Stimulated activated CD8-positive, alpha-beta memory T cell treated with anti-CD3 and anti-CD28 coated beads, Interleukin-2, amount 100 ng/mL, for 48 hours (primary cell): ENCODE measurements at regions not wholly inside any gene's neighbourhood (a gene's known extent, or its start where the extent isn't known, plus 50 kb on each side); places are given as distances from the start of the nearest gene placed in this dataset.

Source experiments
- DNase-seq, 2 donors: peaks; one replicate each; pipeline ENCODE4 v3.0.0-alpha.2; 2020; ENCODE audit warnings: low read depth in 2 of 2

DNA sequence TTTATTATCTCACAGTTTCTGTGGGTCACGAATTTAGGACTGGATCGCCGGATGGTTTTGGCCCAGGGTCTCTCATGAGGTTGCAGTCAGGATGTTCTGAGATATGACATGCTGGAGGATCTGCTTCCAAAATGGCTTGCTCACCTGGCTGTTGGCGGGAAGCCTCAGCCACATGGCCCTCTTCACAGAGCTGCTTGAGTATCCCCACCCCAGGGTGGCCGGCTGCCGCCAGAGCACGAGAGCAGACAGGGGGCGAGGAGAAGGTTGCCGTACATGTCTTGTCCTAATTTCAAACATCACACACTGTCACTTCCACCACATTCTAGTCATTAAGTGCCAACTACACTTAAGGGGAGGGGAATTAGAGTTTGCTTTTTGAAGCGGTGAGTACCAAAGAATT lies 365.8 kb downstream of the FGFR2 start:
- no peak for DNase-seq

DNA sequence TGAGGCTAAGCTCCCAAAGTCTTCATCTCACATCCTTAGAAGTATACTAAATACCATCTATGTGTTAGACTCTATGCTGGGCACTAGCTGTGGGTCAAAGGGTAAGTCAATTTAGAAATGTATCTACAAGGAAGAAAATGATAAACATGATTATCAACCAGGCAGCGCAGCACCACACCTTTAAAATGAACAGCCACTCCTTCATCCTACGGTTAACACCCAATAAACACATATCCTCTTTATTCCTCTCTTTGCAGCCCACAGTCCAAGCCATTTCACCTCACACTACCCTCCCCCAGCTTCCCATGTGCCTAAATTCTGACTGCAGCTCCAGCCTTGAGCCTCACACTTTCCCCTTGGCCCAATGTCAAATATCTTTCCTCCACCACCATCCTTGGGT lies 362.6 kb downstream of the FGFR2 start:
- no peak for DNase-seq

- no peak for DNase-seq
These were observed 361.6 kb downstream of the FGFR2 start for GRCh38 chr10:121236621-121237020.

GRCh38 chr10:121237718-121238117 lies 360.5 kb downstream of the FGFR2 start:
- DNase-seq: no peak

DNA sequence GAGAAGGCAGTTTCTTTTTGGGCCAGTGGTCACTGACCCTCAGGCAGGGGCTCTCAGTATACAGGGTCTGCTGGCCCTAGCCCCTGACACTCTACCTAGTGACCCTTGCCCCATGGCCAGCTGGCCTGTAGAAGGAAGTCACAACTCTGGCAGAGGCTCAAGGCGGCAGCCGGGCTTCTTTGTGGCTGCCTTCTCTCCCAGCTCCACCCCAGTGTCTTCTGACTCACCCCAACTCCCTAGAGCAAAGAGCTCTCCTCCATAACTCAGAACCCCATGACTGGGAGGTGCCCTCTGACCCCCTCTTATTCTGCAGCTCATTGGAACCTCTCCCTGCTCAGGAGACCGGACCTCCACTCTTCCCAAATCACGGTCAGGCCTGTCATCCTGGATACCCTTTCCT lies 358.2 kb downstream of the FGFR2 start:
- no peak for DNase-seq

- no peak for DNase-seq
These were observed 357.7 kb downstream of the FGFR2 start for GRCh38 chr10:121240556-121240955.

- no peak for DNase-seq
These were observed 356.9 kb downstream of the FGFR2 start for GRCh38 chr10:121241337-121241736.

GRCh38 chr10:121242741-121243608 lies 355.3 kb downstream of the FGFR2 start:
- DNase-seq: no peak

DNA sequence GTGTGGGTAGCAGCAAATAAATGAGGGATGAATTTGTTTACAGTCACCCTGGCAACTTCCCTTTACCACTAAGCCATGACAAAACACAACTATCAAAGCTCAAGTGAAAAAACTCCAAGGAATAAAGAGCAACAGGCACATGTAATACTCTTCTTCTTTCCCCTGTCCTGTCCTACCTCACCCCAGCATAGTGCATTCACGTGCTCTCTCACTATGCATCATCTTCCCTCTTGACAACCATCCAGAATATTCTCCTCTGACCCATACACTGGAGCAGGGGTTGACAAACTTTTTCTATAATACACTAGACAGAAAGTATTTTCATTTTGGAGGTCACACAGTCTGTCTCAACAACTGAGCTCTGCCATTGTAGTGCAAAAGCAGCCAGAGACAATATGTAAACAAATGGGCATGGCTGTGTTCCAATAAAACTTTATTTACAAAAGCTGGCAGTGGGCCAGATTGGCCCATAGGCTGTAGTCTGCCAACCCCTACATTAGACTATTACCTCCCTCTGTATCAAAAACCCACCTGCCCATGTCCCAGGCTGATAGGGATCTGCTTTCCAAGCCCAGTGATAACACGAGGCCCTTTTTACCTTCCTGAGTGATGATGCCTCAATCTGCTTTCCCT lies 354.5 kb downstream of the FGFR2 start:
- DNase-seq: no peak

DNA sequence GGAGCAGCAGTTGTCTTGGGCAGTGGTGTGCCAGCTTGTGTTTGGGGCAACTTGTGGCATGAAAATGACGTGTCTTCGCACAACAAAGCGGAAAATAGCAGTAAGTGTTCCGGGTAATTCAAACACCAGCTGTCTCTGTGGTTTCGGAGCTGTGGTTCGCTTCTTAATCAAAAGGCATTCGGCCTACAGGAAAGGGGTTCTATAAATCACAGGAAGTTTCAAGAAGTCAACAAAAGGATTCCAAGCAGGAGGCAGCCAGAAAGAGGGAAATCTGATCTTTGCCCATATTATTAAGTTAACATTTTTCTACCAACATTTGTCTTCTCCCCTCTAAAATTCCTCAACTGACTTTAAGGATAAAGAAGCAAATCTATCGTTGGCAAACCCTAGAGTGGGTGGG lies 353.4 kb downstream of the FGFR2 start:
- DNase-seq: no peak

GRCh38 chr10:121245754-121246153 lies 352.5 kb downstream of the FGFR2 start:
- no peak for DNase-seq

DNA sequence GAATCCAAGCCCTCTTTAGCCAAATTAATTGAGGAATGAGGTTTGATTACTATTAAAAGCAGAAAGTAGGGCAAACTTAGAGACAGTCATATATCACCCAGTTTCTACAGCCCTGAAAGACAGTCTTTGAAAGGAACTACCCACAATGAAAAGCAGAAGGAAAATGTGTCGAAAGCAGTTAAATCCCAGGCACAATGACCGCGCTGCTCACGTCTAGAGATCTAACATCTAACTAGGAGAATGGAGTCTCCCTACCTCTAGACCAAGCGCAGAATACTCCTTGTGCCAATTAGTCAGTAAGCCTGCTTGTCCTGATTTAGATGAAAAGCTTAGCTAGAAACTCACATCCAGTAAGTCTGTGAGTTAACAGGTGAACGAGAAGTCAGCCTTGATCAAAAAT lies 350.0 kb downstream of the FGFR2 start:
- DNase-seq: no peak

DNA sequence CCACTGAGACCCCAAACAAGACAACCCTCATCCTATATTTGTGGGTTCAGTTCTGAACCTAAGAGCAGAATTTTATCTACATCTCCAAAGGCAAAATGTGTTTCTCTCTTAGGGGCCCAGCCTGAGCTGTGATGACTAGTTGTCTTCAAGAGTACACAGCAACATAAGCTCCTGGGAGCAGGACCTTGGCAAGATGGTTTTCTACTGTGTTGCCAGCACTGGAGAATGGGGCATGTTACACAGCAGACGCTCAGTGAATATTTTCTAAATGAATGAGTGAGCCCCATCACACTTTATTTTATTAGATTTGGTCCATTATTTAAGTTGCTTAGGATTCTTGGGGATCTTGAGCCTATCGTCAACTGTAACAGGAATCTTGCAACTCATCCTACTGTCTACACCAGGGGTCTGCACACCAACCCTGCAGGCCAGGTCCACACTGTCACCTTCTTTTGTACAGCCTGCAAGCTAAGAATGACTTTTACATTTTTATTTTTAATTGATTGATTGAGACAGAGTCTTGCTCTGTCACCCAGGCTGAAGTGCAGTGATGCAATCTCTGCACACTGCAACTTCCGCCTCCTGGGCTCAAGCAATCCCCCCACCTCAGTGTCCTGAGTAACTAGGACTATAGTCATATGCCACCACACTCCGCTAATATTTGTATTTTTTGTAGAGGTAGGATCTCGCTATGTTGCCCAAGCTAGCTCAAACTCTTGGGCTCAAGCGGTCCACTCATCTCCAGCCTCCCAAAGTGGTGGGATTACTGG lies 347.1 kb downstream of the FGFR2 start:
- no peak for DNase-seq

GRCh38 chr10:121252756-121253155 lies 345.5 kb downstream of the FGFR2 start:
- DNase-seq: no peak

DNA sequence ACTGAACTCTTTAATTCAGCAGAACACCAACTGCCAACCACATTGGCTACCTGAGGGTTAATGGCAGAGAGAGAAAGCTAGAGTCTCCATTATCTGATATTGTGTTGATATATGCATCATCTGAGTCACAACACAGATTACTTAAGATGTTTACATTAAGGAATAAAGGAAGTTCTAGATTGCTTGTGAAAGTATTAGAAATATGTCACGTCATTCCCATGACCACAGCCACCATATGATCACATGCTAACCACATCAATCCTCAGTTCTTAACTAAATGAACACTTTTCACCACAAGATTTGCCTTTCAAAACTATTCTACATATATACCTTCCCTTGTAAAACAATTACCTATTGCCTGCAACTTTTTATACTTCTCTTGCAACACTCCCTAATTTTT lies 337.9 kb downstream of the FGFR2 start:
- DNase-seq: no peak

- no peak for DNase-seq
These were observed 336.6 kb downstream of the FGFR2 start for GRCh38 chr10:121261665-121262064.

GRCh38 chr10:121262774-121263430 lies 335.3 kb downstream of the FGFR2 start:
- DNase-seq: no peak

- no peak for DNase-seq
These were observed 334.8 kb downstream of the FGFR2 start for GRCh38 chr10:121263431-121263783.

DNA sequence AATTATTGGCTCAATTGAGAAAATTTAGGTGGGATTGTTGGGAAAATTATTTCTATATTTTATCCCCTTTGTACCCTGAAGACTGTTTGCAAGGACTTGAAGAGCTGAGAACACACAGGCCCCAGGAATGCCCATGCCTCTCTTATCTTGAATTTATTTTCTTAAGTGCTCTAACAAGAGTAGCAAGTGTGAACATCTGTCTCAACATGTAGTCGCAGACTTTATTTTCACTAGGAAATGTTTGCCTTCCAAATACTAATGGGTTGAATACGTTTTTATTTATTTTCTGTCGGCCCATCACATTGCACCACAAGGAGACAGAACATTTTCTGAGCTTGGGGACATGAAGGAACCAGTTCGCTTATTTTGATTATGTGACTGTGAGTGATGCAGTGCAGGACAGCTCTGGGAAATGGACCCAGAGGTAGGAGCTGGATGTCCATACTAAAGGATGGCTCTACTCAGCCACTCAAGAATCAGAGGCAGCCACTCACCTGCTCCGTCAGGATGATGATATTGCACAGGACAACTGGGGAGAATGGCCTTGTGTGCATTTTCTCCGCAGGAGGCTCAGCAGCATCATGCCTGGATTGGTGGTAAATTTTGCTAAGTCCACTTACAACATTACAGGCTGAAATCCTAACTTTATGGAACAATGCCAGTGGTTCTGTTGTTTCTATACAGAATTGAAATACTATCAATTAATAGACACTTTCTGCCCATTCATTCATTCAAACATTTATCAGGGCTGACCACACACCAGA lies 332.7 kb downstream of the FGFR2 start:
- DNase-seq: no peak

- no peak for DNase-seq
These were observed 331.9 kb downstream of the FGFR2 start for GRCh38 chr10:121266370-121266769.

DNA sequence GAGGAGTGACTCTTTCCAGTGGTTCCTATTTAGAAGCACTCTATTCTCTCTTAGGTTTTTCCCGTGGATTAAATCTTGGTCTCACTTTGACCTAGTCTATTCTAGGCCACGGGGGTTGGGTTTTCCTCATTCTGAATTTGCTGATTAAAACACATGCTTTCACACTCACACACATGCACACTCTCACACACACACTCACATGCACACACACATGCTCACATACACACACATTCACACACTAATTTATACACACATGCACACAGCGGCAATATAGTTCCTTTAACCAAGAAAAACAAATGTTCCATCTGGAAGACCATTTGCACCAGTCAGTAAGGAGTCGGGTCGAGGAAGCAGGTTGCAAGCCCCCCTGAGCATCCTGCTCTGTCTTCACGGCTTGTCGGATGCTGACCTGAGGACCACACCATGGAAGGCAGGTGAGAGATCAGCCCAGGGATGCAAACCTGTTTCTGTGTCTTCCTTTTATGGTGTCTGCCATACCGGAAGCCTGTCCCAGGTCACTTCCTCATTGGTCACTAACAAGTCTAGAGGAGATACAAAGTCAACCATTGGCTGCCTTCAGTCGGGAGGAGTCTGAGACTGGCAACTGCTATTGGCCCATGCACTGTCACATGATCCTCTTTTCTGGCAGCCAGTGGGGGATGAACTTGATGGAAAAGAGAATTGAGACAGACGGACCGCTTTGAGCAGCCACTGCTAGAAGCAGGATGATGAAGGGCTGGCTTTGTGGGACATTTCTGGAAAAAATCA lies 330.8 kb downstream of the FGFR2 start:
- DNase-seq: no peak
